ENCODE measurements at regions not wholly inside any gene's neighbourhood (a gene's known extent, or its start where the extent isn't known, plus 50 kb on each side); places are given as distances from the start of the nearest gene placed in this dataset.

DNA sequence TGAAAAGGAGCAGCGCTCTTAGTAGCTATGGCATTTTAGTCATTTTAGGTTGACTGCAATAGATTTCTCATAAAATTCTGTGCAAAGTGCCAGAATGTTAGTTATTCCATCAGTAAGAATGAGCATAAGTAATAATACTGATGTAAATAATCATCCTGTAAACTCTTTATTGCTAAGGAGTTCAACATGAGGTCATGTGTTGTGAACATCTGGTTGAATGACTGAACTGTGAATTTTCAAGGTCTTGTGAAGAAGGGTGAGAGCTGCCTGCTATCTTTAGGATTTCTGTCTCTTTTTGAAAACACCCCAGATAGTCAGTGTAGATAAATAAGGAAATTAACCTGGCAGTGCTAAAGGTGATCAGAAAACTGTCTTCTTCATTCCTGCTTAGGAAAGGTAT is 333.4 kb upstream of the TBC1D5 start:
- DNase-seq = no peak

DNA sequence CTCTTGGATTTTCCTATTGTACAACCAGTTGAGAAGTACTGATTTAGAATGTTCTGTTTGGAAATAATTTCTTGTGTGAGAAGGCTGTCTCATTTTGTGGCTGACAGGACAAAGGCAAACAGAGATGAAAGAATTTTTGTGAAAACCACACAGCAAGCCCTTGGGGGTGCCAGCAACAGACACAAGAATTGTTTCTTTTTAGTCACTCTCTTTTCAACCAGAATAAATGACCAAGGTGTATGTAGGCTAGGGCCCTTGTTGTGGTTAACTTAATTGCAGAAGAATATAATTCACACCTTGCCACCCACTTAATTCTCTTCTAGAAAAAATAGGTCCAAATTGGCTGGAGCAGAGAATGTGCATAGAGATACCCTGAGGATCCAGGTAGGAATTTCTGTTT is 329.4 kb upstream of the TBC1D5 start:
- no peak for DNase-seq

DNA sequence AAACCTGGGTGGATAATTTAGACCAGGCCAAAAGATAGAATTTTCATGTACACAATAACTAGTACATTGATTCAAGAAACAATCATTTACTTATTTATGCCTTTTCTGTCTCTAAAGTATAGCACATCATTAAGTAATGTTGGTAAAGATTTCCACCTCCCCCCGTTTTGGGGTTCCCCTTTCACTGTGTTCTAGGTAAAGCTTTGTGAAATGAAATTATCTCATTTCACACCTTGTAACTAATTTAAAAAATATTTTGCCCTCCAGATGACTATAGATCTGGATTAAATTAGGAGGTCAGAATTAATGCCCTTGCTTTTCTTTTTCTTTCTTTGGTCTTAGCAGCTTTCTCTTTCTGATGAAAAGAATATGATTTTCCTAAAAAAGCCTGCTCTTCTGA is 328.5 kb upstream of the TBC1D5 start:
- no peak for DNase-seq

DNA sequence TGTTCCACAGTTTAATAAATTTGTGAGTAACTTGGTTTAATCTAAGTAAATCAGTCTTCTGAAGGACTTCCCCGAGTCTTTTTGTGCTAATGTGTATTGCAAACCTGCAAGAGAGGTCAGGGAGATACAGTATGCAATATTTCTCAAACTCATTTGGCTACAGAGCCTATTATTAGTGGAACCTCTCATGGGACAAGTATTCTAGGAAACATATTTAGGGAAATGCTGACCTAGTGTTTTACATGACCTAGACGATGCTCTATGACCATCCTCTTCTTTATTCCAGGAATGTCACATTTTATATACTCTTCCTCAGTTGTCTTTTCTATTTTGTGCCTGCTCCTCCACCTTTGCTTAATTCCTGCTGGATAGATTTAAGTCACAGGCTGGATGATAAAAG is 327.8 kb upstream of the TBC1D5 start:
- no peak for DNase-seq

DNA sequence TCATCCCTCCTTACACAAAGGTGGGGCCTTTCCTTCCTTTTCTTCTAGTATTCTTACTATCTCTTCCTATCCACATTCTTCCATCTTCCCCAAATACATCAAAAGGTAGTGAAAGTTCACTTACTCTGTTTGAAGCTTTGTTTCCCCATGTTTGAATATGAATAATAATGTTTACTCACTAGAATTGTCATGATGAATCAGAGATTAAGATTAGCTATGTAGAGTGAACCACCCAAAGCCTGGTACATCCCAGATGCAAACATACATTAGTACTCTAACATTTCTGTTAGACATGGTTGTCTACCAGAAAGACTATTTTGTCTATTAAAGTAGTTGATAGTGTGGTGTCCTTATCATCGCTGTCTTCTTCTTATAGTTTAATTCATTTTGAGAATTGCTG is 327.1 kb upstream of the TBC1D5 start:
- DNase-seq = no peak

DNA sequence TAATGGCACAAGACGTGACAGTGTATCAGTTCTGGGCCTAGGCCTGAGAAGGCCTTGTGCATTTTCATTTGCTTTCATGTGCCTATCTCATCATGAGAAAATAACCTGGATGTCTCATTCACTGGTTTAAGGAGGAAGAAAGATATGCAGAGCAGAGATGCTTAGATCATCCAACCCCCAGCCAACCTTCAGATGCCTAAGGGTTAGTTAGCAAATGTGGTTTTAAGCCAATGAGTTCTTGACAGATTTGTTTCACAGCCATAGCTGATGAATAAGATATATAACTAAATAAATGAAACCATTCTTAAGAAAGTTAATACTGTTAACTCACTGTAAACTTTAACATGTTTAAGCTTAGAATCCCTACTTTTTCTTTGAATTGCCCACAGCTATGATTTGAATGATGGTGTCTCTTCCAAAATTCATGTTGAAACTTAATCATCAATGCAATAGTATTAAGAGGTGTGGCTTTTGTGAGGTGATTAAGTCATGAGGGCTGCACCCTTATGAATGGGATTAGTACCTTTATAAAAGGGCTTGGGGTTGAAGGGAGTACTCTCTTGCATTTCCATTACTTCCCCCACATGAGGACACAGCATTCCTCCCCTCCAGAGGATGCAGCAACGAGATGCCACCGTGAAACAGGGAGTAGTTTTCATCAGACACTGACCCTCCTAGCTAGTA is 324.6 kb upstream of the TBC1D5 start:
- no peak for DNase-seq

DNA sequence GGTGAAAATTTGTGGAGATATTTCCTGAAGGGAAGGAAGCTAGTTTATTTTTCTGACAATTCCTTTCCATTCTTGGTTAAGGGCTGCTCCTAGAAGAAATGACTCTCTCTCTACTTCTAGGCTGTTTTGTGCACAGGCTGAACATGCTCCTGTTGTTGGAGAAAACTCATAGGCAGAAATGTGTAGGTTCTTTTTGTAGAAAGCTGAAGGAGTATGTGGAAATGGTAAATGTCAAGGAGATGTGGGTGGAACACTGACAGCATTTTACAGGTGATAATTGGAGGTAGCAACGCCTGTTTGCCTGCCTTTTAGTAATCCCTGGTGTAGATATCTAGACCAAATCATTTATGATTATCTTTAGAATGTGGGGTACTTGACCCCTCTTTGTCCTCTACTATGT is 322.2 kb upstream of the TBC1D5 start:
- DNase-seq = no peak

DNA sequence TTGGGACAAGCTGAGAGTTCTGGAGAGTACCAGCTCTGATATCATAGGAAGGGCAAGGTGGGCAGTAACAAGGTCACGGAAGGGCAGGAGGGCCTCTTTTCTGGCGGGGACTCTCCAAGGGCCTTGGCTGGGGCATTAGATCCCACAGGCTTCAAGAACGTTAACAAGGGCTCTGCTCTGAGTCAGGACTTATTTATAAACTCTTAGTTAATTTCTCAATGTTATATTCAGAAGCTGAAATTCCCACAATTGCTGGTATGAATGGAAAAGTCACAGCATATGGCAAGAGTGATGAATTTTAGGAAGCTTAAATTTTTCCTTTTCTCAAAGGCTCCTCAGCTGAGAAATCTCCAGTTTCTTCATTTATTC is 320.2 kb upstream of the TBC1D5 start:
- no peak for DNase-seq

DNA sequence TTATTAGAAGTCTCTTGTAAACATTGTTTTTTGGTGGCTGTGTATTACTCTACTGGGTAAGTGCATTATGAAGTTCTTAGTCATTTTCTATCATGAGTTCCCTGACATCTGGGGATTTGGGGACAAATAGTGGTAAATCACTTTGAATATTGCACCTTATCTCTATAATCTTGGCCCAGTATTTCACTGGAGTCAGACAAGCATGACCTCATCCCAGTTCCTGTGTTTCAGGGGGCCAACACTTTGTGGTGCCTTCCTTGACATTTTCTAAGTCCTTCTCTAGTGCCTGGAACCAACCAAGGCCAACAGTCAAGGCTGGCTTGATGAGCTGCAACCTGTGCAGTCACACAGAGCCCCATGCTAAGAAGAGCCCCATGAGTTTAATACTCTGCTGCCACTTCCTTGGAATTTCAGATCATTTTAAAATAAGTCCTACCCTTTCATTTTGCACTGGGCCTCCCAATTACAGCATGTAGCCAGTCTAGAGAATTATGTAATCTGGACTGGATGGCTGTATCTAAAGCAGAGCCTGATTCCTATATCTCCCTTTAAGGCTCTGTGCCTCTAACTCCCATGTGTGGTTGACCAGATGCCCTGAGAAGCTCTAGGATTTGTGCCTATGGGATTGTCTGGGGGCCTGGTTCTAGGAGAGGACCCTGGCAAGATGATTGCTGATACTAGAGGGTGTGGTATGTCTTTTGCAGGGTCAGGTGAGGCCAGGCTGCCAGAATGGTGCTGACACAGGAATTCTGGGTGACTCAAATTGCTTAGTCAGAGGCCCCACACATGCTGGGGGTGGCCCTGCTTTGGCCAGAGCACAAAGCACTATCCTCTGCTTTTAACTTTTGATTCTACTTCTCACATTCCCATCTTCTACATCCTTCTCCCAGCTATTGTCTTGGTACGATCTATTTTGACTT is 319.6 kb upstream of the TBC1D5 start:
- DNase-seq = no peak

DNA sequence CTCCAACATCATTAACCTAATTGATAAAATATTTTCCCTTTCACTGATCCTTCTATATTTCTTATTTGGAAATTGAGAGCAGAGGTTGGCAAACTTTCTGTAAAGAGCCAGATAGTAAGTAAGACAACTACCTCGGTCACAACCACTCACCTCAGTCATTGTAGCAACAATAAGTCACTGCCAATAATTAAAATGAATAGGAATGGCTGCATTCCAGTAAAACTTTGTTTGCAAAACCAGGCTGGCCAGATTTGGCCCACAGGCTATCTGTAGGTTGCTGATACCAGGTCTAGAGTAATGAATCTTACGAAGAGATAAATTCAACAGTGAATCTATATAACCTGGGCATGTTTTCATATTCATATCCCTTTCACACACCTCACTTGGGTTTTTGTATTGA is 316.2 kb upstream of the TBC1D5 start:
- no peak for DNase-seq

DNA sequence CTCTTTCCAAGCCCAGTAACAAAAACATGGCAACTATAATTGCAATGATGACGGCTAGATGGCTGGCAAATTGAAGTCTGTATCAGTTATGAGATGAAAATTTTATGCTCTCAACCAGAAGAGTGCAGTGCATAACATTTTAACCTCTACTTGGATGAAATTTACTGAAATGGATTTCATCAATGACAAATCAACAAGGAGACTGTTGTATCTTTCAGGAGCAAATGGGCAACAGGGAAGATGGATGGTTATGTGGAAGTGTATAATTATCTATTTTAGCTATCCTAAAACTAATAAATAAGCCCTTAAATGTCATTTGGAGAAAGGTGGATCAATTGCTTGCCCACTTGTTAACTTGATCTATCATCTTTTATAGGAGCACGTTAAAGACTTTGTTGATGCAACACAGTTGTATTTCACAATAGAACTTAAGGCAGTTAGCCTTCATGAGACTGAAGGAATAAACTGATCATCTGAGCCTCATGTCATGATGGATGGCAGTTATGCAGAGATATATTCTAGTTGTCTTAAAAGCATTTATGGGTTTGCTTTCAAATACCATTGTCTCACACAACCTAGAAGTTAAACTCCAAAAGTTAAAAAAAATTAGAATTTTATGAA is 315.1 kb upstream of the TBC1D5 start:
- no peak for DNase-seq

DNA sequence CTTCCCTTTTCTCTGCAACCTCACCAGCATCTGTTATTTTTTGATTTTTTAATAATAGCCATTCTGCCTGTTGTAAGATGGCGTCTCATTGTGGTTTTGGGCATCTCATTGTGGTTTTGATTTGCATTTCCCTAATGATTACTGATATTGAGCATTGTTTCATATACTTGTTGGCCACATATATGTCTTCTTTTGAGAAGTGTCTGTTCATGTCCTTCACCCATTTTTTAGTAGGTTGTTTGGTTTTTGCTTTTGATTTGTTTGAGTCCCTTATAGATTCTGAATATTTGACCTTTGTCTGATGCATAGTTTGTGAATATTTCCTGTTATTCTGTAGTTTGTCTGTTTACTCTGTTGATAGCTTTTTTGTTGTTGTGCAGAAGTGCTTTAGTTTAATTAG is 312.2 kb upstream of the TBC1D5 start:
- no peak for DNase-seq

DNA sequence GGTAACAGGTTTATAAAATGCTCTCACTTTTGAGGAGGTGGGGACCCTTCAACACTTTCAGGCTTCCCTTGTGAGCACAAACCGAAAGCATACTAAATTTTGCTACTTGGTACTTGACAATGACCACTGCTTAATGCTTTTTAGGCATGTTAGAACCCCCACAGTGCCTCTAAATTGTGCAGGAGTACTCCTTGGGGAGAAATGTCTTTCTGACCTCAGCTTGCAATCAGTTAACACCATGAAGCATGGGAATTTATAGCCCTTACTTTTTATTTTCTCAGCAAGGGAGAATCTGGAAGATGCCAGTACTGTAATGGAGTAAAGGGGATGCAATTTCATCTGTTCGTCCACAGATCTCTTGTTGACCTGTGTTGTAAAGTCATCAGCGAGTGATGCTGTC is 308.9 kb upstream of the TBC1D5 start:
- no peak for DNase-seq

DNA sequence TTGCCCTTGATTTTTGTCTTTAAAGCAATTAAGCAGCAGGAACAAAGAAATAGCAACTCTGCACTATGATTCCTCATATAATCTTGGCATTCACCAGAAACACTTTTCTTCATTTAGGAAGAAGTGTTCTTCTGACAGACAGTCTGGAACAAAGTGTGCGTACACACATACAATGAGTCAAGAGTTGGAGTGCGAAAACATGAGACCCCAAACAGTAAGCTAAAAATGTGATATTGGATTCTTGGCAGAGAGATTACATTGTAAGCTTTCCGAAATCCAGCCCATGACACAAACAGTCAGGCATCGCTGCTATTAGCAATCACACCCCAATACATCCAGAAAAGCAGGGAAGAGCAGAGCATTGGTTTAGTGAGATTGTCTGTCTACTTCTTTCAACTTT is 306.7 kb upstream of the TBC1D5 start:
- no peak for DNase-seq

DNA sequence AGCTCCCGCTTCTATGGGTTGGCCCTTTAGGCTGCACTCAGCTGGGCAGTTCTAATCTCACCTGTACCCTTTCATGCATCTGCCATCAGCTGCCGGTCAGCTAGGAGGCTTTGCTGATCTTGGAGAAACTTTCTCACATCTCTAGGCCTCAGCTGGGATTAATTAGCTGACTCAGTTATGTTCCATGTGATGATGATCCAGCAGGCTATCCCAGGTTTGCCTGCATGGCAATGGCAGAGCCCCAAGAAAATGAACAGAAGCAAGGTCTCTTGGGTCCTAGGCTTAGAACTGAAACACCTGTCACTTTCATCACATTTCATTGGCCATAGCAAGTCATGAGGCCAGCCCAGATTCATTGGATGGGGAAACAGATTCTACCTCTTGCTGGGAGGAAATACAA is 304.6 kb upstream of the TBC1D5 start:
- no peak for DNase-seq

DNA sequence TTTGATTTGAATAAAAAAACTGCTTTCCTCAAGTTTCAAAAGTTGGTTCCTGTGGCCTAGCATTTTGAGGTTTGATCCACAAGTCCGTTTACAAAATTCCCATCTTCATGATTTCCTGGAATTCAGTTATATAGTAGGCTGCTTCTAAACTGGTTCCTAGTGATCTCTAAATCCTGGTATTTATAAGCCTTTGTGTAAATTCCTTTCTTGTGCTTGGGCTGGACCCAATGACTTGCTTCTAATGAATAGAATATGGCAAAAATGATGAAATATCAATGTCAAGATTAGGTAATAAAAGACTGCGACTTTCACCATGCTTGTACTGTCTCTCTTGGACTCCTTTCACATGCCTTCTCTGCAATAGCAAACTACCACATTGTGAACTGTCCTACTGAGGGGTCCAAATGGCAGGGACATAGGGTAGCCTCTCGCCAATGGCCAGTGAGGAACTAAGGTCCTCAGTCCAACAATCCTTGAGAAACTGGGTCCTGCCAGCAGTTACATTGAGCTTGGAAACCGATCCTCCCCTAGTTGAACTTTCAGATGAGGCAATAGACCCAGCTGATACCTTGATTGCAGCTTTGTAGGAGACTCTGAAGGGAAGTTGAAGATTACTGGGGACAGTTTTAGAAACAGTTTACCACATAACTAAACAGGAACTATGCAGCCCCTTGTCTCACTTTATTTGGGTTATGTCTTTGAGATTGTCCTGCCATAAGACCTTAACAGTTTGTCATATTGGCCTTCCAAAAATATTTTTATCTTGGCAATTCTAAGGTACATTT is 303.9 kb upstream of the TBC1D5 start:
- no peak for DNase-seq

DNA sequence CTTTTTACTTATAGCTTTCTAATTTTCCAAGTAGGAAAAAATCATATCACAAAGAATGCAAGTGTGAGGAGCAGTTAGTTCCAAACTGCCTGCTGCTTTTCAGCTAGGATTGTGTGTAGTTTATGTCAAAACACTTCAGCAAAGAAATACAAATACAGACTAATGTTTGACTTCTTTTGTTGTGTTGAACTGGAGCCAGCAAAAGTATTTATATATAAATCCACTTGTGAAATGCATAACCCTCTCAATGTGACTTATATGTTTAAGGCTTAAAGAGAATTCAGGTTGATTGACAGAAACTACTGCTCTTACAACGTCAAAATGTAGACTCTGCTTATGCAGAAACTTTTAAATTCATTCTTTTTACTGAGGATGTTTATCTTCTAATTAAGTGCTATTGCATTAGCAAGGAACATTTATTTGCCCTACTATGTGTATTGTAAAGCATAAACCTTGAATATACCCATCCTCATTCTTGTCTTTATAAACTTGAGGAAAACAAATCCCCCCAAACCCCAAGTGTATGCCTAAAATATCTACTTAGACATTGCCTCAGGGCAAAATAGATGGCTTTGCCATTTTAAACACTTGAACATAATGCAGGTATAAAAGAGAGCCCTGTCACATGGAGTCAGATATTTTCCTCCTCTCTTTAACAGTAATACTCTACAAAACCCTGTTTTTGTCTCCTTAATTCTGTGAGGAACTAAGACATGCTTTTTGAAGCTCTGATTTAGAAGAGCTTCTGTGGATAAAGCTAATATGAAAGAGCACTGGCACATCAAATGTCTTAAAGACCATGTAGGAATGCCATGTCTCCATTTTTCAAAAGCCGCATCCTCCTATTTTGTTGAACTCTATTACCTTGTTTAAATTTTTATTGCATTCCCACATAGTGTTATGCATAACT is 302.8 kb upstream of the TBC1D5 start:
- no peak for DNase-seq

DNA sequence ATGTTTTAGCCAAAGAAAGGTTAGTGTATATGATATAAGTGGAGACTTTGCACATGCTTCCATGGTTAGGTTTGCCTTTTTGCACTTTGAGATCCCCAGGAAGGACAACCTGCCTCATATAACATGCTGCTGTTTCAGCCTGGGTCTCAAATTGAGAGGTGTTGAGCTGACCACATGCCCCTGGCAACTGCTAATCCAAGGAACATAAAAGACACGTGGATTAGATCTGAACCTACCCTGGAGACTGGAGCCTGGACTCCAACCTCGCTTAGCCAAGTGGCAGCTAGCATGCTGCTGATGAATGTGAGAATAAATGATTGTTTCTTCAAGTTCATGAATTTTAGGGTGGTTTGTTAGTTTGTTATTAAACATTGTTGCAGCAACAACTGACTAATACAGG is 301.8 kb upstream of the TBC1D5 start:
- DNase-seq = no peak

DNA sequence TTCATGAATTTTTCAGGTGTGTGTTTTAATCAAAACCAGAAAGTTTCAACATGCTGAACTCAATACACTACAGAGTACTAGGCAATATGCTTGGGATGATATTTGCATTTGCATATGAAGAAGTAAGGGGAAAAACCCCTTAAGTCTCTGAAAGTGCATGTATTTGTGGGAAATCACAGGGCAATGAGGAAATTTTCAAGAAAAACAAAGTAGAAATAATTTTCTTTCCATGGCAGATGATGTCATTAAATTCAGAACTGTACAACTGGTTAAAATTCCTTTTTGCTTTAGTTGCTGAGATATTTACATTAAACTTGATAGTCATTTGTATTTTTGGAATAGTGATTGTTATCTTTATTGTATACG is 294.0 kb upstream of the TBC1D5 start:
- DNase-seq = no peak

DNA sequence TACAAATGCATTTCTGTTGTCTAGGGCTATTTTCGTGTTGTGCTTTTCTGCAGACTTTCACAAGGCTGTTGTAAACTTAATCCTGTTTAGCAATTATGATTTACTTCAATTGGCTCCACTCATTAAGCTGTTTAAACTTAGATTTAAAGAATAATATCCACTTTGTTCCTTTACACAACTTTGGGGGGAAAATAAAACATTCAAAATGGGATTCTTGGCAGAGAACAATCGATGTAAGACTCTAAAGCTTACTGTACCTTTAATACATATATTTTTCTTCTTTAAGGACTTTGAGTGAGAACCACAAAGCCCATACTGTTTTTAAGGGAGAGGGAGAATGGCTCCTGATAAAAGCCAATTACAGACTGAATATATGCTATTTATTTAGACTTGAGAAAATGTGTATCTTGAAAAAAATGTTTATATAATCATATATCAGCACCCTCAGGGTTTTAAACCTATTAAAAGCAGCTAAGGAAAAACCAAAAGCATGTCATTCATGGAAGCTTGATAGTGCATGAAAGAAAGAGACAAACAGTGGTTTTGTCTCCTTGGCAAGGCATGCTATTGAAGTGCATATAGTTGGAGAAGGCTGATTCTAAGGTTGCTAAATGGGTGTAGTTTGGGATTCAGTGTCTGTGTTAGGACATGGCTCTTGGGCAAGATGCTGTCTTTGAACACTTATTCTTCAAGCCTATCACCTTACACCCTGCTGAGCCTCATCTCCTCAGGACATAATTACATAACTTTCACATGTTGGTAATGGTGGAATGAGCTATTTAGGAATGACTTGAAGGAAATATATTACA is 293.4 kb upstream of the TBC1D5 start:
- DNase-seq = no peak

DNA sequence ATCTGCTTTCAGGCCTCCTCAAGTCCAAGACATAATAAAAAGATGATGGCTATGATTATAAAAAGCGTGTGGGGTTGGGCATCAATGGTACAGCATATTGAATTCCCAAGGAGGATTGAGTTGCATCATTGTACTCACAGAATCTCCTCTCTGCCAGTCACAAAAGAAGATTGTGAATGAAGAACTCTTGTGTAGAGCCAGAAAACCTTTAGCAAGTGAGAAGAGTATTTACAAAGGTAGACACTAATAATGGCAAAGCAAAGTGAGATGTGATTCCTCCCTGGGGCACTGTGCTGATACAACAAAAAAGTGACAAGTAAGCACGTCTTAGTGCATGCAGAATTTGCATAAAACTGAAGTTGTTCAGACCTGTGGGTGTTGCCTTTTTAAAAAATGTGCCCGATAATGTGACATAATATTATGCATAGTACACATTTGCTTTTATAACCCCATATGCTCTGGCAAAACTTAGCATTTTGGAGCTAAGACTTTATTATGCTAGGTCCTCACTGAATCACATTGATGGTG is 291.2 kb upstream of the TBC1D5 start:
- DNase-seq = no peak

All from NCI-H1436 (cell line).